IMR-90 (cell line): ENCODE measurements at regions not wholly inside any gene's neighbourhood (a gene's known extent, or its start where the extent isn't known, plus 50 kb on each side); places are given as distances from the start of the nearest gene placed in this dataset.

ENCODE experiments used
- ATAC-seq: fragments of 200-7000 bp; cut with Tn5 transposase; 2 replicates; pipeline ENCODE4 v1.9.1; 2020; ENCODE audit warnings: low read depth, mild to moderate bottlenecking, moderate library complexity
- BruUV-seq: library from RNA; stranded (reverse); fragments of 400-500 nt; replicated peaks from 2 replicates; lab custom pipeline; 2021; lab: Mats Ljungman, UMichigan
- CTCF ChIA-PET: fragments of 300-600 bp; formaldehyde crosslinking; extraction: SDS; loops from one replicate; lab custom pipeline; 2021; ENCODE audit warnings: antibody characterized with exemption; lab: Yijun Ruan, JAX
- POLR2A ChIA-PET: fragments of 300-600 bp; sonication (Branson Sonifier 250); formaldehyde crosslinking; loops from one replicate; lab custom pipeline; 2022; ENCODE audit warnings: antibody characterized with exemption; ENCODE audit not compliant: unreplicated experiment; lab: Charles Lee
- DNase-seq: peaks from one replicate; pipeline ENCODE4 v3.0.0; 2013
- H2AFZ ChIP-seq: replicated peaks from 2 replicates; pipeline ENCODE3; 2013; ENCODE audit warnings: low read length, mild to moderate bottlenecking; ENCODE audit not compliant: poor library complexity
- H2AK5ac ChIP-seq: 2 replicates; pipeline ENCODE4 v1.6.1; 2013; ENCODE audit warnings: low read depth, low read length, inconsistent platforms
- H2AK9ac ChIP-seq: replicated peaks from 2 replicates; pipeline ENCODE3; 2013; ENCODE audit warnings: mild to moderate bottlenecking, low read depth, low read length, moderate library complexity; ENCODE audit not compliant: poor library complexity
- H2BK120ac ChIP-seq: 2 replicates; pipeline ENCODE4 v1.6.1; 2013; ENCODE audit warnings: low read depth, low read length, inconsistent platforms
- H2BK15ac ChIP-seq: 3 replicates; pipeline ENCODE4 v1.6.1; 2013; ENCODE audit warnings: low read depth, low read length, inconsistent platforms
- H2BK20ac ChIP-seq: 2 replicates; pipeline ENCODE4 v1.6.1; 2013; ENCODE audit warnings: low read depth, mild to moderate bottlenecking, inconsistent platforms, low read length, moderate library complexity
- H2BK5ac ChIP-seq: 2 replicates; pipeline ENCODE4 v1.6.1; 2013; ENCODE audit warnings: mild to moderate bottlenecking, low read depth, low read length, inconsistent platforms; ENCODE audit not compliant: poor library complexity, severe bottlenecking
- H3K14ac ChIP-seq: replicated peaks from 2 replicates; pipeline ENCODE4 v1.6.1; 2013; ENCODE audit warnings: low read depth, low read length, inconsistent platforms
- H3K18ac ChIP-seq: 2 replicates; pipeline ENCODE4 v1.6.1; 2013; ENCODE audit warnings: low read depth, low read length, control low read depth
- H3K23ac ChIP-seq: 2 replicates; pipeline ENCODE4 v1.6.1; 2013; ENCODE audit warnings: low read depth, low read length, inconsistent platforms
- H3K27ac ChIP-seq: 2 replicates; pipeline ENCODE4 v1.5.1; 2013; ENCODE audit warnings: mild to moderate bottlenecking, control low read depth, low read length; ENCODE audit not compliant: insufficient read depth
- H3K27me3 ChIP-seq: 2 replicates; pipeline ENCODE4 v1.6.1; 2013; ENCODE audit warnings: low read length; ENCODE audit not compliant: control insufficient read depth, insufficient read depth
- H3K36me3 ChIP-seq: 2 replicates; pipeline ENCODE4 v1.6.1; 2013; ENCODE audit warnings: low read length, mixed read lengths; ENCODE audit not compliant: control insufficient read depth, insufficient read depth
- H3K4ac ChIP-seq: 2 replicates; pipeline ENCODE4 v1.6.1; 2013; ENCODE audit warnings: low read depth, low read length, inconsistent platforms
- H3K4me1 ChIP-seq: 2 replicates; pipeline ENCODE4 v1.6.1; 2013; ENCODE audit warnings: low read length, mixed read lengths; ENCODE audit not compliant: control insufficient read depth, insufficient read depth
- H3K4me2 ChIP-seq: 2 replicates; pipeline ENCODE4 v1.6.1; 2013; ENCODE audit warnings: low read depth, mild to moderate bottlenecking, control low read depth, low read length, moderate library complexity
- H3K4me3 ChIP-seq: 2 replicates; pipeline ENCODE4 v1.5.1; 2013; ENCODE audit warnings: low read depth, mild to moderate bottlenecking, control low read depth, low read length, moderate library complexity; ENCODE audit not compliant: insufficient read depth
- H3K56ac ChIP-seq: 2 replicates; pipeline ENCODE4 v1.6.1; 2013; ENCODE audit warnings: low read length, inconsistent platforms; ENCODE audit not compliant: insufficient read depth; ENCODE audit errors: extremely low read depth
- H3K79me1 ChIP-seq, 2 experiments: 2 replicates each; pipeline ENCODE4 v1.6.1; 2013; ENCODE audit warnings: low read length in 2 of 2, inconsistent platforms in 1 of 2, low read depth in 1 of 2
- H3K9ac ChIP-seq: 2 replicates; pipeline ENCODE4 v1.6.1; 2013; ENCODE audit warnings: low read depth, low read length, control low read depth
- H3K9me1 ChIP-seq: 2 replicates; pipeline ENCODE4 v1.6.1; 2013; ENCODE audit warnings: low read length, inconsistent platforms; ENCODE audit not compliant: insufficient read depth
- H3K9me3 ChIP-seq: 2 replicates; pipeline ENCODE4 v1.6.1; 2013; ENCODE audit warnings: low read length; ENCODE audit not compliant: control insufficient read depth, insufficient read depth
- H4K20me1 ChIP-seq: 2 replicates; pipeline ENCODE4 v1.6.1; 2013; ENCODE audit warnings: low read length, inconsistent platforms; ENCODE audit not compliant: insufficient read depth
- H4K5ac ChIP-seq: 2 replicates; pipeline ENCODE4 v1.6.1; 2013; ENCODE audit warnings: mild to moderate bottlenecking, low read depth, low read length, control low read depth
- H4K8ac ChIP-seq, 2 experiments: 2 replicates each; pipeline ENCODE4 v1.6.1; 2013; ENCODE audit warnings: low read depth in 2 of 2, low read length in 2 of 2, control low read depth in 1 of 2, inconsistent platforms in 1 of 2
- H4K91ac ChIP-seq: 2 replicates; pipeline ENCODE4 v1.6.1; 2013; ENCODE audit warnings: low read depth, low read length, inconsistent platforms; ENCODE audit not compliant: insufficient read depth
- BHLHE40 ChIP-seq: fragments of 150-350 bp; IDR thresholded peaks from 2 replicates; pipeline ENCODE4 v1.6.1; 2016; ENCODE audit warnings: mild to moderate bottlenecking, low read depth, low read length
- CEBPB ChIP-seq: IDR thresholded peaks from 2 replicates; pipeline ENCODE4 v1.6.1; 2012; ENCODE audit warnings: low read depth, low read length, improper control_type of control experiment
- CHD1 ChIP-seq: IDR thresholded peaks from 2 replicates; pipeline ENCODE4 v1.6.1; 2012; ENCODE audit warnings: low read depth, low read length, improper control_type of control experiment
- FOS ChIP-seq: fragments of 150-350 bp; IDR thresholded peaks from 2 replicates; pipeline ENCODE4 v1.6.1; 2016; ENCODE audit warnings: low read depth, low read length
- MXI1 ChIP-seq: IDR thresholded peaks from 2 replicates; pipeline ENCODE4 v1.6.1; 2012; ENCODE audit warnings: low read depth, mild to moderate bottlenecking, low read length, moderate library complexity, borderline replicate concordance
- NFE2L2 ChIP-seq: fragments of 150-350 bp; IDR thresholded peaks from 2 replicates; pipeline ENCODE4 v1.6.1; 2016; ENCODE audit warnings: low read depth, mild to moderate bottlenecking, low read length
- RCOR1 ChIP-seq: IDR thresholded peaks from 2 replicates; pipeline ENCODE4 v1.6.1; 2012; ENCODE audit warnings: mild to moderate bottlenecking, low read length, improper control_type of control experiment; ENCODE audit not compliant: insufficient replicate concordance
- WGBS, 2 experiments: methylation state at CpG; one replicate each; pipeline versions ENCODE4 v1.1.5 to v1.1.7; 2013; ENCODE audit warnings: missing lambda C conversion rate in 2 of 2; ENCODE audit not compliant: insufficient read length in 1 of 2; ENCODE audit errors: extremely low coverage in 2 of 2; 5-methylcytosine and 5-hydroxymethylcytosine counted together
- dilution Hi-C: fragments of 300-500 bp; cut with HindIII; formaldehyde crosslinking; loops from one replicate; pipeline ENCODE4 v1.14.3; 2018; ENCODE audit warnings: low sequenced_read_pairs; ENCODE audit not compliant: unreplicated experiment
- in situ Hi-C: fragments of 300-500 bp; cut with MboI; formaldehyde crosslinking; loops from 3 replicates; pipeline ENCODE4 v1.14.3; 2019; ENCODE audit warnings: low sequenced_read_pairs, inconsistent platforms, mixed read lengths
- intact Hi-C: fragments of 100-400 bp; cut with micrococcal nuclease; formaldehyde crosslinking; loops from 2 replicates; pipeline ENCODE4 v1.10.0; 2022

- peak overlapping the region; percentile 99 for H2AK5ac ChIP-seq
- H3K36me3 ChIP-seq, result no peaks in the 10 kb centered on the region
- H2BK5ac ChIP-seq, result peak overlapping the region; percentile 99
- BruUV-seq, result no TSS peak
- in situ Hi-C loops, result no loop called here
- peaks cover 5% of the 10 kb centered on the region; the same call in 1 of the 2 replicates for H3K9me1 ChIP-seq
- H3K14ac ChIP-seq, result peak overlapping the region; percentile 93
- H3K56ac ChIP-seq, result peak overlapping the region; percentile 86
- peak overlapping the region; percentile 99 for H2BK120ac ChIP-seq
- dilution Hi-C loops, result no loop called here
- peak overlapping the region; percentile 98 for H3K4ac ChIP-seq
- peak overlapping the region; percentile 98 for H3K18ac ChIP-seq
- no peak overlapping the region for H2AK9ac ChIP-seq
- TF ChIP-seq CHD1 (no peak), RCOR1 (no peak), FOS (no peak), NFE2L2 (0 out of 2 replicates have a peak, but pooled peaks have one; percentile 19), BHLHE40 (no peak), MXI1 (no peak), CEBPB (no peak)
- POLR2A ChIA-PET, result interaction anchor here (0.7 kb wide), 1 partner anchor 519 kb away, joined by 3 read pairs; no protein-coding TSS in a partner anchor
- H4K91ac ChIP-seq, result peak overlapping the region; percentile 98
- H3K79me1 ChIP-seq, result peaks cover 0 to 5% of the 10 kb centered on the region in 2 experiments; a peak in 1 of 4 replicates
- peak; percentile 88 for ATAC-seq
- H3K9ac ChIP-seq, result peak overlapping the region; percentile 66
- H2BK15ac ChIP-seq, result peak overlapping the region; percentile 89; the same call in 2 of the 3 replicates
- H2AFZ ChIP-seq, result no peak overlapping the region
- no peaks in the 10 kb centered on the region for H3K27me3 ChIP-seq
- no CpG with 5 or more reads among the region's 10 CpGs for WGBS, 2 experiments
- peak overlapping the region; percentile 96; the same call in 1 of the 2 replicates for H3K23ac ChIP-seq
- intact Hi-C loops, result loop anchor here (2.0 kb wide), 1 partner anchor 21 kb away; no protein-coding TSS in a partner anchor
- peak; percentile 81 for DNase-seq
- H4K20me1 ChIP-seq, result no peaks in the 10 kb centered on the region
- H2BK20ac ChIP-seq, result peak overlapping the region; percentile 99
- H3K27ac ChIP-seq, result peak overlapping the region; percentile 99
- CTCF ChIA-PET, result interaction anchor here (0.5 to 1.6 kb wide), 5 partner anchors 10 to 592 kb away, joined by 3 to 7 read pairs (median 3); no protein-coding TSS in a partner anchor
- peak overlapping the region; percentile 99 for H4K5ac ChIP-seq
- no peak overlapping the region for H3K4me3 ChIP-seq
- peak overlapping the region; percentile 47; the same call in 1 of the 2 replicates for H3K4me2 ChIP-seq
- peak overlapping the region; percentile 90 to 99 for H4K8ac ChIP-seq
- H3K4me1 ChIP-seq, result peaks cover 22% of the 10 kb centered on the region
- no peaks in the 10 kb centered on the region for H3K9me3 ChIP-seq
These were observed 279.3 kb upstream of the RASGRP1 start for GRCh38 chr15:38843736-38844590.
